HEK293T (cell line): ENCODE measurements at regions not wholly inside any gene's neighbourhood (a gene's known extent, or its start where the extent isn't known, plus 50 kb on each side); places are given as distances from the start of the nearest gene placed in this dataset.

Experiments
- CTCF ChIA-PET: fragments of 350-600 bp; formaldehyde crosslinking; extraction: SDS; loops from one replicate; lab custom pipeline; 2021; ENCODE audit warnings: antibody characterized with exemption, inconsistent platforms; lab: Yijun Ruan, JAX
- POLR2A ChIA-PET: fragments of 350-600 bp; formaldehyde crosslinking; extraction: SDS; loops from one replicate; lab custom pipeline; 2020; ENCODE audit warnings: antibody characterized with exemption, inconsistent platforms; lab: Yijun Ruan, JAX
- DNase-seq: peaks from one replicate; pipeline ENCODE4 v3.0.0; 2012; ENCODE audit warnings: mixed read lengths; ENCODE audit errors: extremely low spot score
- ARNT ChIP-seq: fragments of 450-650 bp; IDR thresholded peaks from 2 replicates; pipeline ENCODE4 v1.6.1; 2017; ENCODE audit warnings: mild to moderate bottlenecking
- BHLHE40 ChIP-seq: fragments of 450-650 bp; IDR thresholded peaks from 2 replicates; pipeline ENCODE4 v1.6.1; 2016; ENCODE audit warnings: mild to moderate bottlenecking, moderate library complexity, borderline replicate concordance
- CTBP1 ChIP-seq: fragments of 450-650 bp; IDR thresholded peaks from 2 replicates; pipeline ENCODE4 v1.6.1; 2016; ENCODE audit warnings: borderline replicate concordance
- ELF4 ChIP-seq: fragments of 450-650 bp; IDR thresholded peaks from 2 replicates; pipeline ENCODE4 v1.6.1; 2017; ENCODE audit warnings: antibody characterized with exemption
- FOXA1 ChIP-seq: fragments of 450-650 bp; IDR thresholded peaks from 2 replicates; pipeline ENCODE4 v1.6.1; 2016; ENCODE audit warnings: mild to moderate bottlenecking
- FOXK2 ChIP-seq: fragments of 450-650 bp; IDR thresholded peaks from 2 replicates; pipeline ENCODE4 v1.6.1; 2016; ENCODE audit warnings: mild to moderate bottlenecking
- FOXM1 ChIP-seq: fragments of 450-650 bp; IDR thresholded peaks from 2 replicates; pipeline ENCODE4 v1.6.1; 2017; ENCODE audit warnings: mild to moderate bottlenecking, borderline replicate concordance
- HDGF ChIP-seq: fragments of 450-650 bp; IDR thresholded peaks from 2 replicates; pipeline ENCODE4 v1.6.1; 2017; ENCODE audit warnings: antibody characterized with exemption, borderline replicate concordance
- L3MBTL2 ChIP-seq: fragments of 450-650 bp; conservative IDR thresholded peaks from 2 replicates; pipeline ENCODE4 v1.6.1; 2016; ENCODE audit warnings: mild to moderate bottlenecking
- LEF1 ChIP-seq: fragments of 450-650 bp; IDR thresholded peaks from 2 replicates; pipeline ENCODE4 v1.6.1; 2017; ENCODE audit warnings: mild to moderate bottlenecking, borderline replicate concordance
- NFRKB ChIP-seq: fragments of 450-650 bp; IDR thresholded peaks from 2 replicates; pipeline ENCODE4 v1.6.1; 2016; ENCODE audit warnings: mild to moderate bottlenecking, moderate library complexity
- PKNOX1 ChIP-seq: fragments of 450-650 bp; IDR thresholded peaks from 2 replicates; pipeline ENCODE4 v1.6.1; 2016
- SP1 ChIP-seq: fragments of 450-650 bp; IDR thresholded peaks from 2 replicates; pipeline ENCODE4 v1.6.1; 2017
- SUZ12 ChIP-seq: fragments of 450-650 bp; IDR thresholded peaks from 2 replicates; pipeline ENCODE4 v1.6.1; 2016; ENCODE audit warnings: mild to moderate bottlenecking
- TARDBP ChIP-seq: fragments of 450-650 bp; IDR thresholded peaks from 2 replicates; pipeline ENCODE4 v1.6.1; 2016
- ZNF384 ChIP-seq: fragments of 450-650 bp; IDR thresholded peaks from 2 replicates; pipeline ENCODE4 v1.6.1; 2016

GRCh38 chr9:96183751-96184150 is 118.2 kb downstream of the HSD17B3 start:
- CTCF ChIA-PET, result no interaction called here
- no peak for DNase-seq

GRCh38 chr9:96178153-96178552 is 123.8 kb downstream of the HSD17B3 start:
- ChIA-PET POLR2A (no interaction called here), CTCF (no interaction called here)
- TF ChIP-seq L3MBTL2 (no peak), ELF4 (no peak), FOXM1 (no peak), ARNT (no peak), NFRKB (no peak), SP1 (no peak)
- DNase-seq, result no peak

More at GRCh38 chr9:96183751-96184150, 118.2 kb downstream of the HSD17B3 start:
- TF ChIP-seq FOXM1 (no peak), ELF4 (no peak), NFRKB (no peak), FOXK2 (no peak), SP1 (no peak), TARDBP (no peak), FOXA1 (no peak)
- POLR2A ChIA-PET, result no interaction called here

GRCh38 chr9:96177719-96178028 is 124.3 kb downstream of the HSD17B3 start:
- ChIA-PET CTCF (interaction anchor here (0.7 kb wide), 1 partner anchor 8 kb away, joined by 3 read pairs; no protein-coding TSS in a partner anchor), POLR2A (no interaction called here)
- no peak for DNase-seq
- TF ChIP-seq HDGF (no peak), SP1 (no peak), CTBP1 (no peak), ELF4 (no peak), SUZ12 (no peak), ZNF384 (no peak), FOXA1 (no peak), PKNOX1 (no peak), TARDBP (no peak), LEF1 (no peak), NFRKB (no peak), L3MBTL2 (no peak), FOXM1 (no peak), BHLHE40 (no peak), ARNT (no peak), FOXK2 (no peak)

- ChIA-PET POLR2A (no interaction called here), CTCF (interaction anchor here (0.7 kb wide), 1 partner anchor 8 kb away, joined by 3 read pairs; no protein-coding TSS in a partner anchor)
- no peak for TF ChIP-seq HDGF
- TF ChIP-seq LEF1, result no peak
- TF ChIP-seq SUZ12, result no peak
- no peak for TF ChIP-seq FOXK2
- no peak for TF ChIP-seq PKNOX1
- TF ChIP-seq ARNT, result no peak
- no peak for TF ChIP-seq ZNF384
- no peak for TF ChIP-seq SP1
- no peak for TF ChIP-seq CTBP1
- no peak for TF ChIP-seq ELF4
- TF ChIP-seq TARDBP, result no peak
- TF ChIP-seq FOXM1, result no peak
- TF ChIP-seq BHLHE40, result no peak
- TF ChIP-seq FOXA1, result no peak
- TF ChIP-seq L3MBTL2, result no peak
- TF ChIP-seq NFRKB, result no peak
- no peak for DNase-seq
These were observed 124.8 kb downstream of the HSD17B3 start for GRCh38 chr9:96177005-96177718.

- no peak for TF ChIP-seq SP1
- CTCF ChIA-PET, result no interaction called here
- POLR2A ChIA-PET, result no interaction called here
These were observed 126.2 kb downstream of the HSD17B3 start for GRCh38 chr9:96175796-96176195.

GRCh38 chr9:96175001-96175400 is 127.0 kb downstream of the HSD17B3 start:
- no peak for TF ChIP-seq PKNOX1
- no peak for TF ChIP-seq ZNF384
- TF ChIP-seq SP1, result no peak
- ChIA-PET POLR2A (no interaction called here), CTCF (no interaction called here)

More at GRCh38 chr9:96175796-96176195, 126.2 kb downstream of the HSD17B3 start:
- DNase-seq, result no peak

GRCh38 chr9:96174371-96174770 is 127.6 kb downstream of the HSD17B3 start:
- CTCF ChIA-PET, result no interaction called here
- no peak for DNase-seq
- POLR2A ChIA-PET, result no interaction called here
- TF ChIP-seq ELF4 (no peak), ZNF384 (no peak), CTBP1 (no peak), HDGF (no peak), FOXA1 (no peak), NFRKB (no peak), SP1 (no peak), FOXM1 (no peak), PKNOX1 (no peak), BHLHE40 (no peak), LEF1 (no peak)

More at GRCh38 chr9:96175001-96175400, 127.0 kb downstream of the HSD17B3 start:
- no peak for DNase-seq
